HepG2 (cell line): ENCODE measurements at regions not wholly inside any gene's neighbourhood (a gene's known extent, or its start where the extent isn't known, plus 50 kb on each side); places are given as distances from the start of the nearest gene placed in this dataset.

Source experiments
- ATAC-seq: fragments of 200-7000 bp; cut with Tn5 transposase; 3 replicates; pipeline ENCODE4 v1.9.1; 2020; ENCODE audit warnings: mild to moderate bottlenecking, moderate library complexity
- BruUV-seq: library from RNA; stranded (reverse); fragments of 400-500 nt; replicated peaks from 2 replicates; lab custom pipeline; 2021; lab: Mats Ljungman, UMichigan
- CTCF ChIA-PET: fragments of 300-600 bp; formaldehyde crosslinking; extraction: SDS; loops from one replicate; lab custom pipeline; 2021; ENCODE audit warnings: low total read pairs, inconsistent platforms, low intra/inter-chr PET ratio; lab: Yijun Ruan, JAX
- POLR2A ChIA-PET: fragments of 350-600 bp; sonication (Branson Sonifier 250); formaldehyde crosslinking; loops from one replicate; lab custom pipeline; 2020; ENCODE audit warnings: antibody characterized with exemption, inconsistent platforms; lab: Yijun Ruan, JAX
- DNase-seq: peaks from one replicate; pipeline ENCODE4 v3.0.0-alpha.2; 2015; ENCODE audit warnings: low spot score
- FAIRE-seq: peaks from 3 replicates; lab custom pipeline; 2011; peaks lifted over from hg19 to GRCh38; lab: Jason Lieb, UNC
- H2AFZ ChIP-seq: one replicate; pipeline ENCODE4 v1.6.1; 2011; ENCODE audit warnings: low read length, inconsistent platforms
- H3K27ac ChIP-seq: fragments of 300-600 bp; 3 replicates; pipeline ENCODE4 v1.8.0; 2011; ENCODE audit warnings: mixed run types, mild to moderate bottlenecking, mixed read lengths, low read length, inconsistent platforms; ENCODE audit not compliant: insufficient read depth; ENCODE audit errors: extremely low read length
- H3K27me3 ChIP-seq, 2 experiments: fragments of 200-600 bp in 1 of 2; 2 replicates in 1 of 2; 3 replicates in 1 of 2; pipeline versions ENCODE4 v1.6.0 to v1.8.0; 2011; ENCODE audit warnings: low read length in 2 of 2, mild to moderate bottlenecking in 2 of 2, moderate library complexity in 2 of 2, inconsistent platforms in 1 of 2; ENCODE audit not compliant: insufficient read depth in 2 of 2, control insufficient read depth in 1 of 2
- H3K36me3 ChIP-seq, 2 experiments: fragments of 200-600 bp in 1 of 2; replicated peaks in 1 of 2; 2 replicates in 1 of 2; 3 replicates in 1 of 2; pipeline versions ENCODE4 v1.5.1 to v1.8.0; 2011; ENCODE audit warnings: low read length in 2 of 2, inconsistent platforms in 1 of 2; ENCODE audit not compliant: insufficient read depth in 2 of 2, control insufficient read depth in 1 of 2
- H3K4me1 ChIP-seq: 2 replicates; pipeline ENCODE4 v1.5.1; 2012; ENCODE audit warnings: low read length, inconsistent platforms; ENCODE audit not compliant: insufficient read depth
- H3K4me2 ChIP-seq: 2 replicates; pipeline ENCODE4 v1.6.0; 2011; ENCODE audit warnings: low read depth, low read length, inconsistent platforms
- H3K4me3 ChIP-seq, 3 experiments: fragments of 200-600 bp in 1 of 3; sonication (generic), shearing (Covaris generic) in 1 of 3; replicated peaks in 1 of 3; 2 replicates each; pipeline ENCODE4 v1.5.1; 2011 to 2016; ENCODE audit warnings: low read length in 3 of 3, inconsistent platforms in 2 of 3, low read depth in 2 of 3, mild to moderate bottlenecking in 2 of 3, control low read depth in 1 of 3, mixed read lengths in 1 of 3; ENCODE audit not compliant: insufficient read depth in 1 of 3
- H3K79me2 ChIP-seq: one replicate; pipeline ENCODE4 v1.6.1; 2011; ENCODE audit warnings: low read length, inconsistent platforms; ENCODE audit not compliant: insufficient read depth
- H3K9ac ChIP-seq: 2 replicates; pipeline ENCODE4 v1.6.0; 2011; ENCODE audit warnings: mild to moderate bottlenecking, low read depth, low read length, inconsistent platforms; ENCODE audit not compliant: insufficient read depth
- H3K9me3 ChIP-seq: 2 replicates; pipeline ENCODE4 v1.5.1; 2012; ENCODE audit warnings: mild to moderate bottlenecking, low read length
- H4K20me1 ChIP-seq: 2 replicates; pipeline ENCODE4 v1.6.0; 2011; ENCODE audit warnings: inconsistent platforms, mild to moderate bottlenecking, low read length, moderate library complexity; ENCODE audit not compliant: insufficient read depth
- HNF4A ChIP-seq: sonication (generic); formaldehyde crosslinking; IDR thresholded peaks from 2 replicates; pipeline ENCODE4 v1.4.0; 2020; ENCODE audit warnings: missing genetic modification reagents
- MAZ ChIP-seq, 2 experiments: sonication (generic) in 1 of 2; formaldehyde crosslinking in 1 of 2; IDR thresholded peaks; 2 replicates each; pipeline versions ENCODE4 v1.5.0 to v1.6.1; 2012 to 2020; ENCODE audit warnings: low read depth in 2 of 2, mild to moderate bottlenecking in 2 of 2, borderline replicate concordance in 1 of 2, improper control_type of control experiment in 1 of 2, low read length in 1 of 2, missing genetic modification reagents in 1 of 2, moderate library complexity in 1 of 2
- ZMAT3 ChIP-seq: sonication (generic); formaldehyde crosslinking; conservative IDR thresholded peaks from 2 replicates; pipeline ENCODE4 v1.7.0; 2021; ENCODE audit warnings: missing genetic modification reagents
- ZNF773 ChIP-seq: sonication (generic); formaldehyde crosslinking; IDR thresholded peaks from 2 replicates; pipeline ENCODE4 v1.4.0; 2020; ENCODE audit warnings: missing genetic modification reagents, borderline replicate concordance
- ZNF792 ChIP-seq: IDR thresholded peaks from 2 replicates; pipeline ENCODE4 v1.6.1; 2016
- WGBS: methylation state at CpG from one replicate; pipeline ENCODE4 v1.1.6; 2017; ENCODE audit warnings: low lambda C conversion rate; 5-methylcytosine and 5-hydroxymethylcytosine counted together
- in situ Hi-C: cut with HindIII; loops from 2 replicates; pipeline ENCODE4 v1.10.0; 2017; ENCODE audit warnings: low pct_unique_long_range_greater_than_20kb; ENCODE audit not compliant: extremely low pct_ligation_motif_present
- intact Hi-C: fragments of 100-400 bp; cut with micrococcal nuclease; formaldehyde crosslinking; loops from one replicate; pipeline ENCODE4 v1.10.0; 2022; ENCODE audit not compliant: unreplicated experiment
- TF ChIP-seq, protein P1 (sequence below): sonication (generic); formaldehyde crosslinking; IDR thresholded peaks from 2 replicates; pipeline ENCODE4 v1.4.0; 2020; ENCODE audit warnings: missing genetic modification reagents

DNA sequence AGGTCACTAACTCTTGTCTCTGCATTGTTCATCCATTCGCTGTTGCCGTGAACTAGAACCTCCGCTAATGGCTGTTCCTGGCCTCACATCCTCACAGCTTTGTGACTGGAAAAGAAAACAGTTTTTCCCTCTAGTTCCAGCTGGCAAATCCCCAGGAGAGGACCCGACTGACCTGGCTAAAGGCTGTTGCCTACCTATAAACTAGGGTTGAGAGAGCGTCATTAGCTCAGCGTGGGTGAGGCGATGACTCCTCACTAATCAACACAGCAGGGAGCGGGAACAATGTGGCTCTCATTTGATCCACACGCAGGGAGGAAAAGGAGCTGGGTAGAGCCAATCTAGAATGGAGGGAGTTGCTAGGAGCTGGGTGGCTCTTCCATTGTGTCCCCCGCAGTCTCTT, 282.1 kb upstream of the IRX5 start (continued):
- TF ChIP-seq ZNF773 (CRISPR knock-in tag) (no peak), HNF4A (CRISPR knock-in tag) (no peak), ZMAT3 (CRISPR knock-in tag) (no peak)

DNA sequence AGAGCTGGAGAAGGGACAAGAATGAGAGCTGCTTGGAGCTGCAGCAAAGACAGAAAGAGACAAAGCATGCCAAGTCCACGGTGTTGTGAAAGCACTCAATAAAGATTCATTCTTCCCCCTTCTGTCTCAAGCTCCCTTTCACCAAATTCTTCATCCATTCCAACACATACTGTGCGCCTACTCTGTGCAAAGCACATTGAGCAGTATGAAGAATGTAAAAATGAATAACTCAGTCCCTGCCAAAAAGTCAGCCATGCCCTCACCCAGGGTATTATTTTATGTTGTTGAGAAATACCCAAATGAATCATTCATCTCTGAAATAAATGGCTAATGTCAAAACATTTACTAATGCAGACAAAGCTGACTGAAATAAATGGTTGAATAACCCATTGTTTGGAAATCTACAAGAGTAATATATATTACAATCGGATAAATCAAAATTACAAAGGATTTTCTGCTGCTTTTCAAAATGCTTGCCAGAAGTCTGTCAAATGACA, 282.9 kb upstream of the IRX5 start:
- no peak for FAIRE-seq
- H3K4me1 ChIP-seq: no peaks in the 10 kb centered on the region

More for the DNA sequence above, 282.9 kb upstream of the IRX5 start:
- no peak for DNase-seq
- no peak overlapping the region for H3K4me3 ChIP-seq
- H3K9me3 ChIP-seq: no peaks in the 10 kb centered on the region
- TF ChIP-seq ZNF792 (CRISPR knock-in tag) (no peak), MAZ (IDR thresholded peaks at IDR 0.05; ENCODE audit: borderline replicate concordance, low read depth, low read length) (no peak), MAZ (CRISPR knock-in tag; IDR thresholded peaks at IDR 0.05; ENCODE audit: low read depth) (no peak)
- TF ChIP-seq, protein P1, sequence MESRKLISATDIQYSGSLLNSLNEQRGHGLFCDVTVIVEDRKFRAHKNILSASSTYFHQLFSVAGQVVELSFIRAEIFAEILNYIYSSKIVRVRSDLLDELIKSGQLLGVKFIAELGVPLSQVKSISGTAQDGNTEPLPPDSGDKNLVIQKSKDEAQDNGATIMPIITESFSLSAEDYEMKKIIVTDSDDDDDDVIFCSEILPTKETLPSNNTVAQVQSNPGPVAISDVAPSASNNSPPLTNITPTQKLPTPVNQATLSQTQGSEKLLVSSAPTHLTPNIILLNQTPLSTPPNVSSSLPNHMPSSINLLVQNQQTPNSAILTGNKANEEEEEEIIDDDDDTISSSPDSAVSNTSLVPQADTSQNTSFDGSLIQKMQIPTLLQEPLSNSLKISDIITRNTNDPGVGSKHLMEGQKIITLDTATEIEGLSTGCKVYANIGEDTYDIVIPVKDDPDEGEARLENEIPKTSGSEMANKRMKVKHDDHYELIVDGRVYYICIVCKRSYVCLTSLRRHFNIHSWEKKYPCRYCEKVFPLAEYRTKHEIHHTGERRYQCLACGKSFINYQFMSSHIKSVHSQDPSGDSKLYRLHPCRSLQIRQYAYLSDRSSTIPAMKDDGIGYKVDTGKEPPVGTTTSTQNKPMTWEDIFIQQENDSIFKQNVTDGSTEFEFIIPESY: no peak
- 43% methylated on average over 3 of the region's 3 CpGs for WGBS
- intact Hi-C loops (no loop called here), in situ Hi-C loops (no loop called here)
- no peak overlapping the region for H3K9ac ChIP-seq
- no peaks in the 10 kb centered on the region for H3K36me3 ChIP-seq
- H4K20me1 ChIP-seq: no peaks in the 10 kb centered on the region
- ChIA-PET POLR2A (no interaction called here), CTCF (no interaction called here)
- no peaks in the 10 kb centered on the region for H3K79me2 ChIP-seq
- BruUV-seq: no TSS peak
- H3K27me3 ChIP-seq: peaks cover 4 to 51% of the 10 kb centered on the region in 2 experiments; a peak in 4 of 5 replicates
- H3K27ac ChIP-seq: no peak overlapping the region
- H3K4me2 ChIP-seq: no peak overlapping the region
- no peak overlapping the region for H2AFZ ChIP-seq
- ATAC-seq: no peak
